DOHH2 (cell line): ENCODE measurements at regions not wholly inside any gene's neighbourhood (a gene's known extent, or its start where the extent isn't known, plus 50 kb on each side); places are given as distances from the start of the nearest gene placed in this dataset.

ENCODE experiments used
- H3F3A ChIP-seq: fragments of 200-600 bp; sonication (generic), shearing (Covaris generic); 2 replicates; pipeline ENCODE4 v1.6.0; 2016; ENCODE audit warnings: antibody characterized with exemption, mild to moderate bottlenecking; ENCODE audit not compliant: control insufficient read depth, insufficient read depth
- H3K27ac ChIP-seq: fragments of 200-600 bp; sonication (generic); 2 replicates; pipeline ENCODE4 v1.5.1; 2014; ENCODE audit warnings: low read depth, mild to moderate bottlenecking, low read length, moderate library complexity
- H3K27me3 ChIP-seq: fragments of 200-600 bp; sonication (generic); 2 replicates; pipeline ENCODE4 v1.6.1; 2014; ENCODE audit warnings: mild to moderate bottlenecking, low read length, mixed read lengths; ENCODE audit not compliant: control insufficient read depth
- H3K36me3 ChIP-seq: fragments of 200-600 bp; sonication (generic); 2 replicates; pipeline ENCODE4 v1.6.1; 2014; ENCODE audit warnings: mild to moderate bottlenecking, low read length, moderate library complexity, mixed read lengths; ENCODE audit not compliant: control insufficient read depth
- H3K4me1 ChIP-seq: fragments of 200-600 bp; sonication (generic); 2 replicates; pipeline ENCODE4 v1.6.1; 2014; ENCODE audit warnings: mild to moderate bottlenecking, low read length, mixed read lengths; ENCODE audit not compliant: control insufficient read depth
- H3K4me2 ChIP-seq: fragments of 200-600 bp; sonication (generic); 2 replicates; pipeline ENCODE4 v1.6.0; 2014; ENCODE audit warnings: mild to moderate bottlenecking, low read length, moderate library complexity
- H3K4me3 ChIP-seq: fragments of 200-600 bp; sonication (generic); 2 replicates; pipeline ENCODE4 v1.5.1; 2014; ENCODE audit warnings: mild to moderate bottlenecking, low read length, mixed read lengths
- H3K79me2 ChIP-seq: fragments of 200-600 bp; sonication (generic); 2 replicates; pipeline ENCODE4 v1.6.1; 2014; ENCODE audit warnings: mild to moderate bottlenecking, low read length, mixed read lengths; ENCODE audit not compliant: control insufficient read depth
- H3K9me2 ChIP-seq: fragments of 200-600 bp; sonication (generic); replicated peaks from 2 replicates; pipeline ENCODE4 v1.6.1; 2014; ENCODE audit warnings: mild to moderate bottlenecking, low read length, mixed read lengths; ENCODE audit not compliant: control insufficient read depth
- H3K9me3 ChIP-seq: fragments of 200-600 bp; sonication (generic); 2 replicates; pipeline ENCODE4 v1.6.1; 2014; ENCODE audit warnings: antibody characterized with exemption, low read length, mixed read lengths; ENCODE audit not compliant: control insufficient read depth, insufficient read depth
- H4K20me1 ChIP-seq: fragments of 200-600 bp; sonication (generic); 2 replicates; pipeline ENCODE4 v1.6.0; 2014; ENCODE audit warnings: low read depth, mild to moderate bottlenecking, antibody characterized with exemption, low read length, moderate library complexity; ENCODE audit not compliant: control insufficient read depth, insufficient read depth
- EZH2phosphoT487 ChIP-seq: fragments of 200-600 bp; sonication (generic); IDR thresholded peaks from 2 replicates; pipeline ENCODE4 v1.6.1; 2017; ENCODE audit warnings: borderline replicate concordance, mild to moderate bottlenecking, antibody characterized with exemption, low read length, moderate library complexity, mixed read lengths
- TF ChIP-seq, protein P1 (sequence below): fragments of 200-600 bp; sonication (generic); IDR thresholded peaks from one replicate; pipeline ENCODE4 v1.5.1; 2014; ENCODE audit warnings: antibody characterized with exemption, mild to moderate bottlenecking, low read depth, low read length; ENCODE audit not compliant: poor library complexity, severe bottlenecking

- H4K20me1 ChIP-seq = no peaks in the 10 kb centered on the region
- no peaks in the 10 kb centered on the region for H3K9me2 ChIP-seq
Observed at GRCh38 chr2:163527381-163527780, 208.4 kb downstream of the FIGN start.

DNA sequence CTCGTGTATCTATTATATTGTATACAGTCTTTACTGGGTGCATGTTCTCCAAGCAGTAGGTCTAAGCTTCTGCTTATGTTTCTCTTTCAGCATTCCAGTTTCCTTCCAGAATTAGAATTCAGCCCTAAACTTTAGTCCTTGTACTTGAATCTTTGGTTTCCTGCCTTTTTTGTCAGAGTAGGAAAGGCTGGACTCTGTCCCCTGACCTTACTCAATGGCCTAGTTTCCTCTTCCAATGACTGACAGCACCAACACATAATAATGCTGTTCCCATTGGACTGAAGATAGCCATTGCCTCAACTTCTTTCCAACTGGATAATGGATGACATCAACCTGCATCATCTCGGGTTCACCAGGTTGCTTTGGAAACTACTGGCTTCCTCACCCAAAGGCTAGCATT lies 217.0 kb downstream of the FIGN start:
- Histone ChIP-seq H3K4me1 (no peaks in the 10 kb centered on the region), H3F3A (no peaks in the 10 kb centered on the region), H3K9me3 (no peaks in the 10 kb centered on the region), H3K27me3 (no peaks in the 10 kb centered on the region), H4K20me1 (no peaks in the 10 kb centered on the region), H3K4me2 (no peak overlapping the region), H3K36me3 (no peaks in the 10 kb centered on the region), H3K27ac (no peak overlapping the region), H3K79me2 (no peaks in the 10 kb centered on the region), H3K9me2 (no peaks in the 10 kb centered on the region), H3K4me3 (no peak overlapping the region)
- TF ChIP-seq, protein P1, sequence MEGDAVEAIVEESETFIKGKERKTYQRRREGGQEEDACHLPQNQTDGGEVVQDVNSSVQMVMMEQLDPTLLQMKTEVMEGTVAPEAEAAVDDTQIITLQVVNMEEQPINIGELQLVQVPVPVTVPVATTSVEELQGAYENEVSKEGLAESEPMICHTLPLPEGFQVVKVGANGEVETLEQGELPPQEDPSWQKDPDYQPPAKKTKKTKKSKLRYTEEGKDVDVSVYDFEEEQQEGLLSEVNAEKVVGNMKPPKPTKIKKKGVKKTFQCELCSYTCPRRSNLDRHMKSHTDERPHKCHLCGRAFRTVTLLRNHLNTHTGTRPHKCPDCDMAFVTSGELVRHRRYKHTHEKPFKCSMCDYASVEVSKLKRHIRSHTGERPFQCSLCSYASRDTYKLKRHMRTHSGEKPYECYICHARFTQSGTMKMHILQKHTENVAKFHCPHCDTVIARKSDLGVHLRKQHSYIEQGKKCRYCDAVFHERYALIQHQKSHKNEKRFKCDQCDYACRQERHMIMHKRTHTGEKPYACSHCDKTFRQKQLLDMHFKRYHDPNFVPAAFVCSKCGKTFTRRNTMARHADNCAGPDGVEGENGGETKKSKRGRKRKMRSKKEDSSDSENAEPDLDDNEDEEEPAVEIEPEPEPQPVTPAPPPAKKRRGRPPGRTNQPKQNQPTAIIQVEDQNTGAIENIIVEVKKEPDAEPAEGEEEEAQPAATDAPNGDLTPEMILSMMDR = no peak

More at GRCh38 chr2:163527381-163527780, 208.4 kb downstream of the FIGN start:
- Histone ChIP-seq H3K36me3 (no peaks in the 10 kb centered on the region), H3K79me2 (no peaks in the 10 kb centered on the region), H3K4me3 (no peak overlapping the region), H3K4me2 (no peak overlapping the region), H3K4me1 (no peaks in the 10 kb centered on the region), H3K9me3 (no peaks in the 10 kb centered on the region), H3K27me3 (no peaks in the 10 kb centered on the region), H3F3A (no peaks in the 10 kb centered on the region), H3K27ac (no peak overlapping the region)
- no peak for TF ChIP-seq EZH2phosphoT487
- TF ChIP-seq, protein P1 = no peak

DNA sequence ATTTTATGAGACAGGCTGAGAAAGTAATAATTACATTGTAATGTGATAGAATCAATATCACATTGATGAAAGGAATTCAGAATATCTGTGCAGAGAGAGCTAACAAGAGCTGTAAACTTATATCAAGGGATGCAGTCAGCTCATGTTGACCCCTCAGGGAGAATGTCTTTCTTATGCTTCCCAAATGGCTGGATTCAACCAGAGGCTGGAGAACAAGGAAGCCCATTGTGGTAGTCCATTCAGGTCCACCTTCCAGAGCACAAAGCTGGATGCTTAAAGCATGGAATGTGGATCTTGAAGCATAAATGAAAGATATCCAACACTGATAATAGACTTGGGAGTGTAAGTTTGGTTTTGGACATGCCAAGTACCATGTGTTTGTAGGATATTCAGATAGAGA lies 220.0 kb downstream of the FIGN start:
- TF ChIP-seq, protein P1 = no peak
- no peak for TF ChIP-seq EZH2phosphoT487
- Histone ChIP-seq H4K20me1 (no peaks in the 10 kb centered on the region), H3K4me2 (no peak overlapping the region), H3K4me3 (no peak overlapping the region), H3K9me3 (no peaks in the 10 kb centered on the region), H3K9me2 (no peaks in the 10 kb centered on the region), H3F3A (no peaks in the 10 kb centered on the region), H3K36me3 (no peaks in the 10 kb centered on the region), H3K4me1 (no peaks in the 10 kb centered on the region), H3K27me3 (no peaks in the 10 kb centered on the region), H3K27ac (no peak overlapping the region), H3K79me2 (no peaks in the 10 kb centered on the region)

GRCh38 chr2:163505281-163505680 lies 230.5 kb downstream of the FIGN start:
- H3K36me3 ChIP-seq = no peaks in the 10 kb centered on the region
- no peaks in the 10 kb centered on the region for H3F3A ChIP-seq
- H3K4me1 ChIP-seq = no peaks in the 10 kb centered on the region
- H3K9me3 ChIP-seq = no peaks in the 10 kb centered on the region
- no peak overlapping the region for H3K4me3 ChIP-seq
- H3K9me2 ChIP-seq = no peaks in the 10 kb centered on the region
- TF ChIP-seq, protein P1 = no peak
- no peak for TF ChIP-seq EZH2phosphoT487
- no peaks in the 10 kb centered on the region for H4K20me1 ChIP-seq
- H3K27ac ChIP-seq = no peak overlapping the region
- H3K79me2 ChIP-seq = no peaks in the 10 kb centered on the region
- H3K4me2 ChIP-seq = no peak overlapping the region
- no peaks in the 10 kb centered on the region for H3K27me3 ChIP-seq
